WI38 (cell line): ENCODE measurements at regions not wholly inside any gene's neighbourhood (a gene's known extent, or its start where the extent isn't known, plus 50 kb on each side); places are given as distances from the start of the nearest gene placed in this dataset.

Experiments
- H3K4me3 ChIP-seq: 2 replicates; pipeline ENCODE4 v1.5.1; 2011; ENCODE audit warnings: low read depth, mild to moderate bottlenecking, control low read depth, low read length
- TF ChIP-seq, protein P1 (sequence below): IDR thresholded peaks from 2 replicates; pipeline ENCODE4 v1.5.1; 2012; ENCODE audit warnings: low read depth, mild to moderate bottlenecking, control low read depth, low read length

DNA sequence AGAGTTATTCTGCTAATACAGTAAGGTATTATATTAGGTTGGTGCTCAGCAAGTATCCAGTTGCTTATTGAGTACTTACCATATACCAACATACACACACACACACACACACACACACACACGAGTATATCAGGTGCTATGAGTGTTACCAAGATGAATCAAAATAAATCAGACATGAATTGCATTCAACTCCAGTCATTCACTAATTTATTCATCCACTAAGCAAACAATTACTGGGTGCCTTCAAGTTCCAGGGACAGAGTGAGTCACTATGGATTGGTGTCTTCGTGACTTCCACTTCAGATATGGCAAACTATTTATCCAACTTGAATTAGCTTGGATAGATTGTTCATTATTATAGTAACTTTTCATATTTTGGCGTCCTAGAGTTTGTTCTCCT lies 140.7 kb upstream of the SLC44A1 start:
- TF ChIP-seq, protein P1, sequence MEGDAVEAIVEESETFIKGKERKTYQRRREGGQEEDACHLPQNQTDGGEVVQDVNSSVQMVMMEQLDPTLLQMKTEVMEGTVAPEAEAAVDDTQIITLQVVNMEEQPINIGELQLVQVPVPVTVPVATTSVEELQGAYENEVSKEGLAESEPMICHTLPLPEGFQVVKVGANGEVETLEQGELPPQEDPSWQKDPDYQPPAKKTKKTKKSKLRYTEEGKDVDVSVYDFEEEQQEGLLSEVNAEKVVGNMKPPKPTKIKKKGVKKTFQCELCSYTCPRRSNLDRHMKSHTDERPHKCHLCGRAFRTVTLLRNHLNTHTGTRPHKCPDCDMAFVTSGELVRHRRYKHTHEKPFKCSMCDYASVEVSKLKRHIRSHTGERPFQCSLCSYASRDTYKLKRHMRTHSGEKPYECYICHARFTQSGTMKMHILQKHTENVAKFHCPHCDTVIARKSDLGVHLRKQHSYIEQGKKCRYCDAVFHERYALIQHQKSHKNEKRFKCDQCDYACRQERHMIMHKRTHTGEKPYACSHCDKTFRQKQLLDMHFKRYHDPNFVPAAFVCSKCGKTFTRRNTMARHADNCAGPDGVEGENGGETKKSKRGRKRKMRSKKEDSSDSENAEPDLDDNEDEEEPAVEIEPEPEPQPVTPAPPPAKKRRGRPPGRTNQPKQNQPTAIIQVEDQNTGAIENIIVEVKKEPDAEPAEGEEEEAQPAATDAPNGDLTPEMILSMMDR, result no peak
- no peak overlapping the region for H3K4me3 ChIP-seq

DNA sequence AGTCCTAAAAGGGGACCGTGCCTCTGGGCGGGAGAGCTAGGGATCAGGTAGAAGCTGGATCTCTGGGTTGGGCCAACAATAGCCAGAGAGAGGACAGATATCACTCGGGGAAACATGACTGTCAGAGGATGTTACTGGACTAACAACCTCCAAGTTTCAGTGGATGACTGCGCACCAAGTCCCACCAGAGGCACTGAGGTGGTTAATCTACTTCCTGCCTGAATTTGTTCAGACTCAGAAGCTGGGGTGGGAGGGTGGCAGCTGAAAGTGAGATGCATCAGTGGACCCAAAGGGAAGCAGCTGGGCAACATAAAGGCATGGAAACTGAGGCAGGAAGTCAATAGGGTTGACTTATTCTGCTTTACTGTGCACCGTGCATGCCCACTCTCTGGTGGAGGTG lies 130.1 kb upstream of the SLC44A1 start:
- TF ChIP-seq, protein P1, result no peak
- H3K4me3 ChIP-seq, result no peak overlapping the region

DNA sequence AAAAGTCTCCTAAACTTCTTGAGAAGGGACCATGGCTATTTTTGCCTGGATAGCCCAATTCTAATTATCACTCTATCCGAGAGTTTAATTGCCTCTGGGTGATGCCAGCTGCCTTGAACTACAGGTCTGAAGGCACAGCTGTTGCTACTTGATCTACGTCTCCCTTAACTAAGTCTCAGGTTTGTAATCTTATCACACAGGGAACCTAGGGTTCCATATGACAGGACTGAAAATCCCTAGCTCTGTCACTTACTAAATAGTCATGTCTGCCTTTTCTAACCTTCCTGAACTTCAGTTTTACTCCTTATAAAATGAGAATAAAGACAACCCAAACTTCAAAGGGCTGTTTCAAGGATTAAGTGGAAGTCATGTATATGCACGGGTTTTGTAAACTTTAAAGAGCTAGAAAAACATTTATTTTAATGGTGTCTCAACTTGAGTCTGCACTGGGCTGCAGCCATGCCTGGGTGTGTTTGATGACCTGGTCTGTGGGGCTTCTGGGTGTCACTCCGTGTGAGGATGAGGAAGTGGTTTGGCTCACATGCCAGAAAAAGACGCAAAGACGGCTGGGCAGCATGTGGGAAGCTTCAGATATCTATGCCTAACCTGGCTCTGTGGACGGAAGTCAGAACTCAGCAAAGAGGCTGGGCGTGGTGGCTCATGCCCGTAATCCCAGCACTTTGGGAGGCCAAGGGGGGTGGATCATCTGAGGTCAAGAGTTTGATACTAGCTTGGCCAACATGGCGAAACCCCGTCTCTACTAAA lies 129.3 kb upstream of the SLC44A1 start:
- H3K4me3 ChIP-seq, result no peak overlapping the region
- TF ChIP-seq, protein P1, result no peak

DNA sequence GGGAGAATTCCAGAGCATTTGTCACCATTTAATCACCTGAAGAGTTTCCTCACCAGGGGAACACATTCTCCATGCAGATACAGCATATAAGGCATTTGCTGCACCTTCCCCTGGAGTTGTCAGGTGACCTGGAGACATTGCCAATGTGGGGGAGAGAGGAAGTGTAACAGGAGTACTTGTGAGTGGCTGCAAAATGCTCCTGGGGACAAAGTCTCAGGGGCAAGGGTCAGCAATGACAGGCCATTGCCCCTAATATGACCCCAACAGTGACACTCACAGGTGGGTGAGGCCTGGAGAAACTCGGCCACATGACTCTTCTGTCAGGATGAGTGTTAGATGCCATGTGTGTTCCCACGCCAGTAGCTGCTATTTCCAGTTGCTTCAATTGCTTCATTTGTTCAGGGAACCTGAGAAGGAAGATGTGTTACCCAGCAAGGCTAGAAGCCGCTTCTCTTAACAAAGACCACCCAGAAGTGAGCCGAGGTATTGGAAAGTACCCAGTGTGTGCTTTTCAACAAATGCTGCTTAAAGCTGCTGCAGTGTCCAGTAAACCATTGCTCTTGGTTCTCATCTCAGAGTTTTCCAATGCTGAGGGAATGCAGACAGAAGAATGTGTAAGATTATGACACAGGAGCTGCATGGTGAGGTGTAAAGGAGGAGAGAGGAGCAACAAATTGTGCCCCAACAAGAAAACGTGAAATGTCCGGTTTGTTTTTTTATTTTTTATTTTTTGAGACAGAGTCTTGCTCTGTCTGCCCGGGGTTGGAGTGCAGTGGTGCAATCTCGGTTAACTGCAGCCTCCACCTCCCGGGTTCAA lies 128.2 kb upstream of the SLC44A1 start:
- TF ChIP-seq, protein P1, result no peak
- no peak overlapping the region for H3K4me3 ChIP-seq

DNA sequence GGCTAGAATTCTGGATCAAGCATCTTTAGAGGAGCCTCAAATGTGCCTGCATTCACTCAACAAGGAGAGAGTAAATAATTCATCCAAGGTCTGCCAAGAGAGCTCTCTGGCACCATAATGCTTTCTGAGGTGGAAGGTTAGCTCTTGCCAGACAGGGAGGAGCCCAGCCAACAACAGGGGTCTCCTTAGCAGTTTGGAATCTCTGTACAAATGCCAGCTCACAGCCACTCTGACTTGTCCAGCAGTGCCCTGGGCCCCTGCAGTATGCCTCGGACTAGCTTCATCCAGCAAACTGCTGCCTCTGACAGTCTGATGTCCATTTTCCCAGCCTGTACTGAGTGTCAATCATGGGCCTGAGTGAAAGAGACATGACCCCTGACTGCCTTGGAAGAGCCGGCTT lies 127.2 kb upstream of the SLC44A1 start:
- H3K4me3 ChIP-seq, result no peak overlapping the region
- TF ChIP-seq, protein P1, result no peak

DNA sequence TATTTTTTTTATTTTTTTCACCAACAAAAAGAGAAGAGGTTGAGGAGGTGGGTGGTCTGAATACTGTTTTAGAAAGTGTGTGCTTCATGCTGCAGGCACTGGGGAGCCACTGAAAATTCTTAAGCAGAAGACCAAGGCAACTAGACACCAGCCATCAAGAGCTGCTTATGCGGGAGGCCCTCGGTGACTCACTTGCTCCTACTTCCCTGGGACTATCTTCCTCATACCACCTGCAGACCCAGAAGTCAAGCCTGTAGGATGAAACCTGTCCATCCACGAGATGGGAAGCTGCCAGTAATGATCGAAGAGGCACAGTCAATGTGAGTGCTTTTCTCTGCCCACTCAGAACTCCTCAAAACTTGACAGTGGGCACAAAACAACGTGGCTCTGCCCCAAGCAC lies 125.8 kb upstream of the SLC44A1 start:
- no peak overlapping the region for H3K4me3 ChIP-seq
- TF ChIP-seq, protein P1, result no peak

DNA sequence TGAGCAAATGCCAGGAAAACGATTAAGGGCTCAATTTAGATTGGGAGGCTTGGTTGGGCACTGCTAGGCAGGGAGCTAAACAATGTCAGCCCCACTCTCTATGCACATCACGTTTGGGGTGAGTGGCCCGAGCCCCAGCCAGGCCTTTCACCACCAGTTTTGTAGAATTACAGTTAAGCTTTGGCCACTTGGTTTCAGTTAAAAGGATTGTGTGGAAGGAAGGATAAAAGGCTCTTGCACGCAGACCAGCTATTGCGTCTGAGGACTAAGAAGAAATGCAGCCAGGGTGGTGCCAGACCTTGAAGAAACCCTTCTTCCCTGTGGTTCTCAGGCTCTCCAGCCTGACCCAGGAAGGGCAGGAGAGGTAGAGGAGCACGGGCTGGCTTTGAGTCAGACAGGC lies 125.3 kb upstream of the SLC44A1 start:
- H3K4me3 ChIP-seq, result no peak overlapping the region
- TF ChIP-seq, protein P1, result no peak
